SK-N-MC (cell line): ENCODE measurements at regions not wholly inside any gene's neighbourhood (a gene's known extent, or its start where the extent isn't known, plus 50 kb on each side); places are given as distances from the start of the nearest gene placed in this dataset.

Experiments used
- EZH2 ChIP-seq: fragments of 200-600 bp; sonication (generic); IDR thresholded peaks from one replicate; pipeline ENCODE4 v1.6.1; 2017; ENCODE audit warnings: antibody characterized with exemption
- FOXP2 ChIP-seq: optimal IDR thresholded peaks from 2 replicates; pipeline ENCODE3; 2011; ENCODE audit warnings: mild to moderate bottlenecking, moderate library complexity; ENCODE audit not compliant: insufficient read depth; ENCODE audit errors: extremely low read length, control extremely low read depth
- POLR2AphosphoS5 ChIP-seq: IDR thresholded peaks from 2 replicates; pipeline ENCODE4 v1.6.1; 2012; ENCODE audit warnings: mild to moderate bottlenecking, low read depth, low read length, borderline replicate concordance

- no peak for TF ChIP-seq EZH2
- no peak for TF ChIP-seq POLR2AphosphoS5
- TF ChIP-seq FOXP2: no peak
Measured at GRCh38 chr6:44705596-44705995, 318.1 kb downstream of the CDC5L start.
